H9 (cell line): ENCODE measurements at regions not wholly inside any gene's neighbourhood (a gene's known extent, or its start where the extent isn't known, plus 50 kb on each side); places are given as distances from the start of the nearest gene placed in this dataset.

Experiments
- DNase-seq: peaks from one replicate; pipeline ENCODE4 v3.0.0-alpha.2; 2017
- H2AFZ ChIP-seq: one replicate; pipeline ENCODE4 v1.6.1; 2013; ENCODE audit warnings: mild to moderate bottlenecking, low read length, control low read depth, moderate library complexity
- H2AK5ac ChIP-seq: 2 replicates; pipeline ENCODE4 v1.6.1; 2013; ENCODE audit warnings: low read length, control low read depth, mixed read lengths; ENCODE audit not compliant: insufficient read length
- H2BK120ac ChIP-seq: one replicate; pipeline ENCODE4 v1.6.1; 2013; ENCODE audit warnings: low read depth, mild to moderate bottlenecking, low read length, control low read depth, inconsistent platforms; ENCODE audit not compliant: poor library complexity, severe bottlenecking
- H2BK12ac ChIP-seq: 2 replicates; pipeline ENCODE4 v1.6.1; 2013; ENCODE audit warnings: low read length, control low read depth, mixed read lengths, low read depth; ENCODE audit not compliant: insufficient read length
- H2BK15ac ChIP-seq: 2 replicates; pipeline ENCODE4 v1.6.1; 2013; ENCODE audit warnings: low read depth, low read length, control low read depth
- H2BK20ac ChIP-seq: one replicate; pipeline ENCODE4 v1.6.1; 2013; ENCODE audit warnings: low read depth, mild to moderate bottlenecking, low read length, control low read depth, inconsistent platforms; ENCODE audit not compliant: poor library complexity, severe bottlenecking
- H2BK5ac ChIP-seq: 2 replicates; pipeline ENCODE4 v1.6.1; 2013; ENCODE audit warnings: low read length, control low read depth, mixed read lengths; ENCODE audit not compliant: insufficient read length
- H3K14ac ChIP-seq: 2 replicates; pipeline ENCODE4 v1.6.1; 2013; ENCODE audit warnings: low read length, control low read depth; ENCODE audit not compliant: insufficient read depth
- H3K18ac ChIP-seq: 2 replicates; pipeline ENCODE4 v1.6.1; 2013; ENCODE audit warnings: low read depth, mild to moderate bottlenecking, mixed read lengths, low read length, control low read depth; ENCODE audit not compliant: insufficient read length
- H3K23ac ChIP-seq: 2 replicates; pipeline ENCODE4 v1.6.1; 2013; ENCODE audit warnings: low read length, control low read depth, mixed read lengths, low read depth; ENCODE audit not compliant: insufficient read length
- H3K23me2 ChIP-seq: 2 replicates; pipeline ENCODE4 v1.6.1; 2013; ENCODE audit warnings: low read depth, mild to moderate bottlenecking, mixed read lengths, low read length, control low read depth; ENCODE audit not compliant: insufficient read length, poor library complexity, severe bottlenecking
- H3K27ac ChIP-seq: 2 replicates; pipeline ENCODE4 v1.5.1; 2013; ENCODE audit warnings: low read length, control low read depth, mixed read lengths, low read depth; ENCODE audit not compliant: insufficient read length
- H3K27me3 ChIP-seq: 2 replicates; pipeline ENCODE4 v1.6.1; 2013; ENCODE audit warnings: low read length, control low read depth, inconsistent platforms; ENCODE audit not compliant: insufficient read depth
- H3K4ac ChIP-seq: 2 replicates; pipeline ENCODE4 v1.6.1; 2013; ENCODE audit warnings: low read depth, mild to moderate bottlenecking, control low read depth, inconsistent platforms, low read length, moderate library complexity
- H3K4me1 ChIP-seq: 2 replicates; pipeline ENCODE4 v1.6.1; 2013; ENCODE audit warnings: low read length, control low read depth, inconsistent platforms; ENCODE audit not compliant: insufficient read depth
- H3K4me2 ChIP-seq: 2 replicates; pipeline ENCODE4 v1.6.1; 2013; ENCODE audit warnings: low read length, control low read depth, mixed read lengths; ENCODE audit not compliant: insufficient read length, insufficient read depth
- H3K56ac ChIP-seq: 2 replicates; pipeline ENCODE4 v1.6.1; 2013; ENCODE audit warnings: low read depth, mild to moderate bottlenecking, mixed read lengths, low read length, control low read depth; ENCODE audit not compliant: insufficient read length
- H3K79me1 ChIP-seq: 2 replicates; pipeline ENCODE4 v1.6.1; 2013; ENCODE audit warnings: low read depth, mild to moderate bottlenecking, moderate library complexity, low read length, control low read depth, inconsistent platforms; ENCODE audit not compliant: insufficient read depth, poor library complexity, severe bottlenecking
- H3K79me2 ChIP-seq: 2 replicates; pipeline ENCODE4 v1.6.1; 2013; ENCODE audit warnings: low read length, control low read depth, inconsistent platforms; ENCODE audit not compliant: insufficient read depth
- H3K9ac ChIP-seq: 2 replicates; pipeline ENCODE4 v1.6.1; 2013; ENCODE audit warnings: low read length, control low read depth, mixed read lengths; ENCODE audit not compliant: insufficient read length; ENCODE audit errors: extremely low read depth
- H3K9me3 ChIP-seq: one replicate; pipeline ENCODE4 v1.6.1; 2013; ENCODE audit warnings: low read depth, low read length, inconsistent platforms; ENCODE audit not compliant: control insufficient read depth
- H3T11ph ChIP-seq: one replicate; pipeline ENCODE4 v1.6.1; 2013; ENCODE audit warnings: mild to moderate bottlenecking, low read length, control low read depth, inconsistent platforms
- H4K20me1 ChIP-seq: one replicate; pipeline ENCODE4 v1.6.1; 2013; ENCODE audit not compliant: control insufficient read depth, insufficient read length, insufficient read depth
- H4K5ac ChIP-seq: 2 replicates; pipeline ENCODE4 v1.6.1; 2013; ENCODE audit warnings: low read depth, mild to moderate bottlenecking, mixed read lengths, low read length, control low read depth; ENCODE audit not compliant: insufficient read length
- H4K8ac ChIP-seq: replicated peaks from 2 replicates; pipeline ENCODE4 v1.6.1; 2013; ENCODE audit warnings: low read length, control low read depth, mixed read lengths, low read depth; ENCODE audit not compliant: insufficient read length
- H4K91ac ChIP-seq: 2 replicates; pipeline ENCODE4 v1.6.1; 2013; ENCODE audit warnings: low read depth, mild to moderate bottlenecking, moderate library complexity, mixed read lengths, low read length, control low read depth; ENCODE audit not compliant: insufficient read length
- H3K27ac Mint-ChIP-seq, 3 experiments: 2 replicates in 2 of 3; 3 replicates in 1 of 3; pipeline ENCODE4 v1.8.0; 2020 to 2021; ENCODE audit warnings: mixed read lengths in 3 of 3, mild to moderate bottlenecking in 1 of 3, moderate library complexity in 1 of 3
- H3K27me3 Mint-ChIP-seq: 2 replicates; pipeline ENCODE4 v1.8.0; 2021; ENCODE audit warnings: low read depth, mild to moderate bottlenecking, moderate library complexity, mixed read lengths
- H3K36me3 Mint-ChIP-seq, 3 experiments: 2 replicates in 2 of 3; 3 replicates in 1 of 3; pipeline ENCODE4 v1.8.0; 2020 to 2021; ENCODE audit warnings: low read depth in 3 of 3, mixed read lengths in 3 of 3; ENCODE audit not compliant: insufficient read depth in 1 of 3
- H3K4me1 Mint-ChIP-seq, 2 experiments: 2 replicates each; pipeline ENCODE4 v1.8.0; 2020; ENCODE audit warnings: mixed read lengths in 2 of 2
- H3K4me3 Mint-ChIP-seq, 2 experiments: 2 replicates in 1 of 2; 3 replicates in 1 of 2; pipeline ENCODE4 v1.8.0; 2020 to 2021; ENCODE audit warnings: mild to moderate bottlenecking in 2 of 2, mixed read lengths in 2 of 2, moderate library complexity in 1 of 2
- H3K9me3 Mint-ChIP-seq, 2 experiments: 2 replicates in 1 of 2; 3 replicates in 1 of 2; pipeline ENCODE4 v1.8.0; 2020; ENCODE audit warnings: mild to moderate bottlenecking in 2 of 2, mixed read lengths in 2 of 2, moderate library complexity in 1 of 2
- WGBS: extraction: QIAGEN DNeasy Blood & Tissue Kit; methylation state at CpG from one replicate; pipeline ENCODE4 v1.1.7; 2013; ENCODE audit warnings: missing lambda C conversion rate, low lambda C conversion rate, mixed read lengths; ENCODE audit not compliant: insufficient read length; ENCODE audit errors: extremely low coverage; 5-methylcytosine and 5-hydroxymethylcytosine counted together
- TF ChIP-seq, protein P1 (sequence below): fragments of 200-600 bp; sonication (generic); conservative IDR thresholded peaks from 3 replicates; pipeline ENCODE4 v1.8.0; 2021; ENCODE audit warnings: antibody characterized with exemption, mild to moderate bottlenecking

DNA sequence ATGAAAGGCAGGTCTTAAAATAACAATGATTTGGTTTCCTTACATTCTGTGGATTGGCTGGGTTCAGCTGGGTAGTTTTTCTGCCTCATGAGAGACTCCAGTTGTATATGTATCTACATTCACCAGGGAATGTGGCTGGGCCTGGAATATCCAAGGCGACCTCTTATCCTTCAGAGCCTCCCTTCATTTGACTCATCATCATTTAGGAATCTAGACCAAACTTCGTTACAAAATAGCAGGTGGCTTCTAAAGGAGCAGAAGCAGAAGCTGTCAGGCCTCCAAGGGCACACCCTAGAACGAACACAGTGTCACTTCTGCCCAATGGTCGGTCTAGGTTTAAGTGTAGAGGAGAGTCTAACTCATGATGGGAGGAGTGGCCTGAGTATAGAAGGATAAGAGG is 204.2 kb downstream of the EN1 start:
- Histone ChIP-seq H2BK20ac (no peak overlapping the region), H3K9me3 (no peaks in the 10 kb centered on the region), H4K5ac (no peak overlapping the region), H3K56ac (no peak overlapping the region), H2BK120ac (no peak overlapping the region), H3K14ac (no peak overlapping the region), H3K18ac (no peak overlapping the region), H2BK15ac (no peak overlapping the region), H4K91ac (no peak overlapping the region), H3K4me2 (no peak overlapping the region), H3K23ac (no peak overlapping the region), H3K4ac (no peak overlapping the region), H3K79me1 (no peaks in the 10 kb centered on the region), H3T11ph (no peak overlapping the region), H4K8ac (no peak overlapping the region), H3K23me2 (no peaks in the 10 kb centered on the region), H3K9ac (no peak overlapping the region), H3K79me2 (no peaks in the 10 kb centered on the region), H2BK12ac (no peak overlapping the region), H3K4me1 (peaks cover 3% of the 10 kb centered on the region; the same call in 1 of the 2 replicates), H2AK5ac (no peak overlapping the region), H3K27me3 (no peaks in the 10 kb centered on the region), H4K20me1 (no peaks in the 10 kb centered on the region), H2AFZ (no peak overlapping the region), H2BK5ac (no peak overlapping the region), H3K27ac (no peak overlapping the region)
- H3K27ac Mint-ChIP-seq, result no peak overlapping the region
- TF ChIP-seq, protein P1, sequence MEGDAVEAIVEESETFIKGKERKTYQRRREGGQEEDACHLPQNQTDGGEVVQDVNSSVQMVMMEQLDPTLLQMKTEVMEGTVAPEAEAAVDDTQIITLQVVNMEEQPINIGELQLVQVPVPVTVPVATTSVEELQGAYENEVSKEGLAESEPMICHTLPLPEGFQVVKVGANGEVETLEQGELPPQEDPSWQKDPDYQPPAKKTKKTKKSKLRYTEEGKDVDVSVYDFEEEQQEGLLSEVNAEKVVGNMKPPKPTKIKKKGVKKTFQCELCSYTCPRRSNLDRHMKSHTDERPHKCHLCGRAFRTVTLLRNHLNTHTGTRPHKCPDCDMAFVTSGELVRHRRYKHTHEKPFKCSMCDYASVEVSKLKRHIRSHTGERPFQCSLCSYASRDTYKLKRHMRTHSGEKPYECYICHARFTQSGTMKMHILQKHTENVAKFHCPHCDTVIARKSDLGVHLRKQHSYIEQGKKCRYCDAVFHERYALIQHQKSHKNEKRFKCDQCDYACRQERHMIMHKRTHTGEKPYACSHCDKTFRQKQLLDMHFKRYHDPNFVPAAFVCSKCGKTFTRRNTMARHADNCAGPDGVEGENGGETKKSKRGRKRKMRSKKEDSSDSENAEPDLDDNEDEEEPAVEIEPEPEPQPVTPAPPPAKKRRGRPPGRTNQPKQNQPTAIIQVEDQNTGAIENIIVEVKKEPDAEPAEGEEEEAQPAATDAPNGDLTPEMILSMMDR, result no peak
- no peaks in the 10 kb centered on the region; a peak in 2 of 5 replicates for H3K9me3 Mint-ChIP-seq
- WGBS, result no CpG with 5 or more reads among the region's 4 CpGs
- H3K36me3 Mint-ChIP-seq, result no peaks in the 10 kb centered on the region; a peak in 1 of 7 replicates
- H3K4me3 Mint-ChIP-seq, result no peak overlapping the region
- H3K27me3 Mint-ChIP-seq, result peaks cover 31% of the 10 kb centered on the region
- no peak for DNase-seq
- H3K4me1 Mint-ChIP-seq, result peaks cover 20 to 30% of the 10 kb centered on the region in 2 experiments
